Nephron (organoid): ENCODE measurements at regions not wholly inside any gene's neighbourhood (a gene's known extent, or its start where the extent isn't known, plus 50 kb on each side); places are given as distances from the start of the nearest gene placed in this dataset.
A peak's percentile ranks its signal among the peaks of the same experiment; 100 is the strongest.

Source experiments
- H3K27ac Mint-ChIP-seq, 3 experiments: 2 replicates each; pipeline ENCODE4 v1.8.0; 2020; ENCODE audit warnings: mixed read lengths in 3 of 3, mild to moderate bottlenecking in 2 of 3, moderate library complexity in 1 of 3
- H3K27me3 Mint-ChIP-seq: 2 replicates; pipeline ENCODE4 v1.8.0; 2021; ENCODE audit warnings: low read depth, mild to moderate bottlenecking, moderate library complexity, mixed read lengths
- H3K36me3 Mint-ChIP-seq: 2 replicates; pipeline ENCODE4 v1.8.0; 2020; ENCODE audit warnings: low read depth, mixed read lengths
- H3K4me1 Mint-ChIP-seq: 2 replicates; pipeline ENCODE4 v1.8.0; 2020; ENCODE audit warnings: mixed read lengths
- H3K4me3 Mint-ChIP-seq, 3 experiments: 2 replicates each; pipeline ENCODE4 v1.8.0; 2020; ENCODE audit warnings: mild to moderate bottlenecking in 3 of 3, mixed read lengths in 3 of 3, moderate library complexity in 2 of 3
- H3K9me3 Mint-ChIP-seq: 2 replicates; pipeline ENCODE4 v1.8.0; 2020; ENCODE audit warnings: mixed read lengths
- TF ChIP-seq, protein P1 (sequence below), 3 experiments: fragments of 200-600 bp; sonication (generic); IDR thresholded peaks; one replicate each; pipeline ENCODE4 v1.5.0; 2021; ENCODE audit warnings: antibody characterized with exemption in 3 of 3; ENCODE audit not compliant: unreplicated experiment in 3 of 3

DNA sequence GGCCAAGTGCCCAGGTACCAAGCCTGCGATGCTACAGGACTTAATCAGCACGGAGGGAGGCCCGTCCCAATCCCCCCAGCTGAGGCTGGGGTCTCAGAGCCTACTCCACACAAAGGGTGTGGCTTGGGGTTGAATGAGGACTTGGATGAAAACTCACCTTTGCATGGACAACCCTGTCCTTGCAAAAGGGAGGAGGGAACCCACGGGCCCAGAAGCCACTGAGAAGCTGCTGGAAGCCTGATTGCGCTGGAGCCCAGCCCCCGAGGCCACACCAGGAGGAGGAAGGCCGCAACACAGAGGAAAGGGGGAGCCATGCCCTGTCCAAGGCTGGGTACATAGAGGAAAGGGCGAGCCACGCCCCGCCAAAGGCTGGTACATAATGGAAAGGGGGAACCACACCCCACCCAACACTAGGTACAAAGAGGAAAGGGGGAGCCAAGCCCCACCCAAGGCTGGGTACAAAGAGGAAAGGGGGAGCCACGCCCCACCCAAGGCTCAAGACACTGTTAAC is 158.8 kb downstream of the DLL1 start:
- Mint-ChIP-seq H3K36me3 (no peaks in the 10 kb centered on the region), H3K27me3 (peaks cover 22% of the 10 kb centered on the region), H3K27ac (no peak overlapping the region), H3K4me1 (peaks cover 28% of the 10 kb centered on the region), H3K4me3 (no peak overlapping the region), H3K9me3 (no peaks in the 10 kb centered on the region)
- TF ChIP-seq, protein P1, sequence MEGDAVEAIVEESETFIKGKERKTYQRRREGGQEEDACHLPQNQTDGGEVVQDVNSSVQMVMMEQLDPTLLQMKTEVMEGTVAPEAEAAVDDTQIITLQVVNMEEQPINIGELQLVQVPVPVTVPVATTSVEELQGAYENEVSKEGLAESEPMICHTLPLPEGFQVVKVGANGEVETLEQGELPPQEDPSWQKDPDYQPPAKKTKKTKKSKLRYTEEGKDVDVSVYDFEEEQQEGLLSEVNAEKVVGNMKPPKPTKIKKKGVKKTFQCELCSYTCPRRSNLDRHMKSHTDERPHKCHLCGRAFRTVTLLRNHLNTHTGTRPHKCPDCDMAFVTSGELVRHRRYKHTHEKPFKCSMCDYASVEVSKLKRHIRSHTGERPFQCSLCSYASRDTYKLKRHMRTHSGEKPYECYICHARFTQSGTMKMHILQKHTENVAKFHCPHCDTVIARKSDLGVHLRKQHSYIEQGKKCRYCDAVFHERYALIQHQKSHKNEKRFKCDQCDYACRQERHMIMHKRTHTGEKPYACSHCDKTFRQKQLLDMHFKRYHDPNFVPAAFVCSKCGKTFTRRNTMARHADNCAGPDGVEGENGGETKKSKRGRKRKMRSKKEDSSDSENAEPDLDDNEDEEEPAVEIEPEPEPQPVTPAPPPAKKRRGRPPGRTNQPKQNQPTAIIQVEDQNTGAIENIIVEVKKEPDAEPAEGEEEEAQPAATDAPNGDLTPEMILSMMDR (IDR thresholded peaks at IDR 0.05; ENCODE audit: unreplicated experiment in 3 of 3), result no peak

DNA sequence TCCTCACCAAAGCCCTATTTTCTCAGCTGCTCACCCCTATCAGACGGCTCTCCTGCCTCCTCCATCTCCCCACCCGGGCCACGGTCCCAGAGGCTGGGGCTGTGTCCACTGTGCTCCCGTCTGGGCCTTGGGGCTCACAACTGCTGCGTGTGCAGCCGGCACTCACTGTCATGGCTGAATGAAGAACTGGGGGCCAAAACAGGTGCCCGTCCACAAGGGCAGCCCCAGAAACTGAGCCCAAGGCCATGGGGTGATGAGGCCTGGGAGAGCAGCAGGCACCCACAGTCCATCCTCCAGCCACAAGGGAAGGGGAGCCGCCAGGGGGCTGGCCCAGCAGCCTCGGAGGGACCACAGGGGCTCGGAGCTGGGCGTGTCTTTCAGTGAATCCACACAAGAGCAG is 159.5 kb downstream of the DLL1 start:
- H3K4me1 Mint-ChIP-seq, result peaks cover 28% of the 10 kb centered on the region
- TF ChIP-seq, protein P1 (IDR thresholded peaks at IDR 0.05; ENCODE audit: unreplicated experiment in 3 of 3), result no peak

DNA sequence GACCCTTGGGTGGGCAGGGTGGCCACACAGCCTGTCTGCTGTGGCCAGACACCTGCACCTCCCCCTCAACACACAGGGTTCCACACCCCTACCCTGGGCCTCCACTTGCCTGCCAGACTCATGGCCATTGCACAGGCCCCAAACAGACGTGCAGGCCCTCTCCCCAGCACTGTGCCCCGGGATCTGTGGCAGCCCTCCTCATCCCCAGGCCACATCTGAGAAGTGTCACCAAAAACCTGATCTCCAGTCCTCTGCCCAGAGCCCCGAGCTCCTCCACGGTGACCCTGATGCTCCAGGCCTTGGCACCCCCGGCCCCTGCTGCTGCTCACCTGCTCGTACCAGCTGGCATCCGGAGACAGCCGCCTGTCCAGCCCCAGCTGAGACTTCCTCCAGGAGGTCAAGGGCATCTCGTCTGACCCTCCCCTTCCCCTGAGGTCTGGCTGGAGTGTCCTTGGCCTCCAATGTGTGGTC is 160.1 kb downstream of the DLL1 start:
- H3K27me3 Mint-ChIP-seq, result peaks cover 22% of the 10 kb centered on the region
- no peak overlapping the region for H3K27ac Mint-ChIP-seq
- H3K9me3 Mint-ChIP-seq, result no peaks in the 10 kb centered on the region
- TF ChIP-seq, protein P1 (IDR thresholded peaks at IDR 0.05; ENCODE audit: unreplicated experiment in 3 of 3), result no peak
- peaks cover 28% of the 10 kb centered on the region for H3K4me1 Mint-ChIP-seq
- H3K4me3 Mint-ChIP-seq, result no peak overlapping the region
- H3K36me3 Mint-ChIP-seq, result no peaks in the 10 kb centered on the region

More for the DNA sequence above, 159.5 kb downstream of the DLL1 start:
- Mint-ChIP-seq H3K27me3 (peaks cover 22% of the 10 kb centered on the region), H3K9me3 (no peaks in the 10 kb centered on the region), H3K4me3 (no peak overlapping the region), H3K27ac (no peak overlapping the region), H3K36me3 (no peaks in the 10 kb centered on the region)

DNA sequence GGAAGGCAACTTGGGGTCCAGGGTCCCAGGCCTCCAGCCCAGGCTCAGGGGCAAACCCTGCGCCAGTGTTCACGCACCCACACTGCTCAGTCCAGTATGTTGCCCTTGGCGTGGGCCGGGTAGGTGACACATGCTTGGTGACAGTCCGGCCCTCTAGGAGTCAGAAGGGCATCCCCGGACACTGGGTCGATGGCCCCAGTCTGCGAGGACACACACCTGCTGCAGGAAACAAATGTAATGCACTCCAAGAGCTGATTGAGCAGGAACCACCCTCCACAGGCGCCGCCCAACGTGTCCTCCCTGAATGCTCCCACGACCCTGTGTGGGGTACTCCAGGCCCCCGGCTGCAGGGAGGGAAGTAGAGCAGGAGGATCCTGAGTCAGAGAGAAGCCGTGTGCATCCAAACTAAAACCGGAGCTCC is 160.7 kb downstream of the DLL1 start:
- TF ChIP-seq, protein P1 (IDR thresholded peaks at IDR 0.05; ENCODE audit: unreplicated experiment in 3 of 3), result no peak
- H3K27ac Mint-ChIP-seq, result no peak overlapping the region
- H3K4me3 Mint-ChIP-seq, result no peak overlapping the region
- peaks cover 28% of the 10 kb centered on the region for H3K4me1 Mint-ChIP-seq
- H3K36me3 Mint-ChIP-seq, result no peaks in the 10 kb centered on the region
- peaks cover 22% of the 10 kb centered on the region for H3K27me3 Mint-ChIP-seq
- H3K9me3 Mint-ChIP-seq, result no peaks in the 10 kb centered on the region

DNA sequence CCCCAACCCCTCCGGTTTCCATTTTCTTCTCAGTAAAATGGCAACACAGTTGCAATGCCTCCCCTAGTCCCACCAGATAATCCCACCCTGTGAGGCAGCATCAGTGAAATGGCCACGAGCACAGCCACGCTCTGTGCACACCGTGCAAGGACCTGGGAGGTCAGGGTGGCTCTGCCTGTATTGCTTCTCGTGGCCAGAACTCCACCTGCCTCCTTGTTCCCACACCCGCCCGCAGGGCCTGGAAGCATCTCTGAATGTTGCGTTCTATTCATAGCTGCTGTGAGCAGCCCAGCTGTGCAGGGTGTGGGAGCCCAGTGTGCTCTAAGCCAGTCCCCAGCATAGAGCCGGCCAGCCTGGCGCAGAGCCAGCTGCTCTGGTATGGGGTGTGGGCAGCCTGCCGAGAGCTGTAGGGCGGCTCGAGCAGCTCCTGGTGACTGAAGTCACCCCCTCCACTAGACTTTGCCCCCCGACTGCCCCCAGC is 161.1 kb downstream of the DLL1 start:
- Mint-ChIP-seq H3K27me3 (peaks cover 22% of the 10 kb centered on the region), H3K4me3 (peak overlapping the region in 1 of 3 experiments; percentile 39), H3K9me3 (no peaks in the 10 kb centered on the region), H3K4me1 (peaks cover 28% of the 10 kb centered on the region), H3K36me3 (no peaks in the 10 kb centered on the region), H3K27ac (peak overlapping the region in 1 of 3 experiments; percentile 80)
- TF ChIP-seq, protein P1 (IDR thresholded peaks at IDR 0.05; ENCODE audit: unreplicated experiment in 3 of 3), result no peak
